WTC11 (cell line): ENCODE measurements at regions not wholly inside any gene's neighbourhood (a gene's known extent, or its start where the extent isn't known, plus 50 kb on each side); places are given as distances from the start of the nearest gene placed in this dataset.

Experiments used
- ATAC-seq: fragments of 200-7000 bp; cut with Tn5 transposase; 2 replicates; pipeline ENCODE4 v1.10.0; 2021; ENCODE audit warnings: mild to moderate bottlenecking, moderate library complexity
- CTCF ChIA-PET: fragments of 300-600 bp; sonication (Branson Sonifier 250); formaldehyde crosslinking; loops from one replicate; lab custom pipeline; 2021; ENCODE audit warnings: antibody characterized with exemption; lab: Charles Lee
- POLR2A ChIA-PET: fragments of 350-600 bp; sonication (Branson Sonifier 250); formaldehyde crosslinking; loops from one replicate; lab custom pipeline; 2021; ENCODE audit warnings: antibody characterized with exemption; lab: Charles Lee
- DNase-seq: peaks from one replicate; pipeline ENCODE4 v3.0.0; 2021; ENCODE audit warnings: low spot score
- H3K27ac Mint-ChIP-seq: 2 replicates; pipeline ENCODE4 v1.8.0; 2021; ENCODE audit warnings: mixed read lengths
- H3K27me3 Mint-ChIP-seq: 2 replicates; pipeline ENCODE4 v1.8.0; 2021; ENCODE audit warnings: low read depth, mild to moderate bottlenecking, moderate library complexity, mixed read lengths
- H3K36me3 Mint-ChIP-seq: 2 replicates; pipeline ENCODE4 v1.8.0; 2021; ENCODE audit warnings: mixed read lengths
- H3K4me1 Mint-ChIP-seq: 2 replicates; pipeline ENCODE4 v1.8.0; 2022; ENCODE audit warnings: mixed read lengths
- H3K4me3 Mint-ChIP-seq: 2 replicates; pipeline ENCODE4 v1.8.0; 2021; ENCODE audit warnings: mild to moderate bottlenecking, moderate library complexity, mixed read lengths
- H3K9me3 Mint-ChIP-seq: 2 replicates; pipeline ENCODE4 v1.8.0; 2021; ENCODE audit warnings: mixed read lengths
- CREM ChIP-seq: sonication (generic); formaldehyde crosslinking; IDR thresholded peaks from 2 replicates; pipeline ENCODE4 v1.8.1; 2022; ENCODE audit warnings: mild to moderate bottlenecking, missing genetic modification reagents, moderate library complexity
- FOXK1 ChIP-seq: sonication (generic); formaldehyde crosslinking; IDR thresholded peaks from 2 replicates; pipeline ENCODE4 v1.8.0; 2022; ENCODE audit warnings: mild to moderate bottlenecking, moderate library complexity, missing genetic modification reagents
- FOXP1 ChIP-seq: sonication (generic); formaldehyde crosslinking; IDR thresholded peaks from 2 replicates; pipeline ENCODE4 v1.8.0; 2022; ENCODE audit warnings: missing genetic modification reagents, mild to moderate bottlenecking, moderate library complexity, borderline replicate concordance
- GABPB1 ChIP-seq: sonication (generic); formaldehyde crosslinking; IDR thresholded peaks from 2 replicates; pipeline ENCODE4 v1.8.1; 2023; ENCODE audit warnings: mild to moderate bottlenecking, missing genetic modification reagents
- JUN ChIP-seq: sonication (generic); formaldehyde crosslinking; IDR thresholded peaks from 2 replicates; pipeline ENCODE4 v1.8.0; 2023; ENCODE audit warnings: mild to moderate bottlenecking, missing genetic modification reagents
- NFE2L1 ChIP-seq: sonication (generic); formaldehyde crosslinking; IDR thresholded peaks from 2 replicates; pipeline ENCODE4 v1.8.1; 2023; ENCODE audit warnings: missing genetic modification reagents
- NR1H2 ChIP-seq: sonication (generic); formaldehyde crosslinking; IDR thresholded peaks from 2 replicates; pipeline ENCODE4 v1.9.0; 2021; ENCODE audit warnings: mild to moderate bottlenecking, moderate library complexity, missing genetic modification reagents
- SOX15 ChIP-seq: fragments of 250-450 bp; sonication (Bioruptor Pico); IDR thresholded peaks from 2 replicates; pipeline ENCODE4 v1.9.0; 2021; ENCODE audit warnings: mild to moderate bottlenecking
- SP1 ChIP-seq: sonication (generic); formaldehyde crosslinking; conservative IDR thresholded peaks from 2 replicates; pipeline ENCODE4 v1.8.1; 2022; ENCODE audit warnings: missing genetic modification reagents
- TEAD1 ChIP-seq: sonication (generic); formaldehyde crosslinking; IDR thresholded peaks from 2 replicates; pipeline ENCODE4 v1.8.0; 2022; ENCODE audit warnings: mild to moderate bottlenecking, missing genetic modification reagents
- TP53 ChIP-seq: sonication (generic); formaldehyde crosslinking; IDR thresholded peaks from 2 replicates; pipeline ENCODE4 v1.8.1; 2023; ENCODE audit warnings: mild to moderate bottlenecking, missing genetic modification reagents
- ZNF121 ChIP-seq: sonication (generic); formaldehyde crosslinking; IDR thresholded peaks from 2 replicates; pipeline ENCODE4 v1.8.0; 2023; ENCODE audit warnings: missing genetic modification reagents
- ZNF232 ChIP-seq: sonication (generic); formaldehyde crosslinking; IDR thresholded peaks from 2 replicates; pipeline ENCODE4 v1.8.0; 2022; ENCODE audit warnings: mild to moderate bottlenecking, missing genetic modification reagents
- ZNF416 ChIP-seq: fragments of 250-450 bp; sonication (Bioruptor Pico); IDR thresholded peaks from 2 replicates; pipeline ENCODE4 v1.9.0; 2021; ENCODE audit warnings: mild to moderate bottlenecking, inconsistent platforms
- ZNF423 ChIP-seq: fragments of 250-450 bp; sonication (Bioruptor Pico); IDR thresholded peaks from 2 replicates; pipeline ENCODE4 v2.1.2; 2022; ENCODE audit warnings: mild to moderate bottlenecking, moderate library complexity
- TF ChIP-seq, protein P1 (sequence below): sonication (generic); formaldehyde crosslinking; IDR thresholded peaks from 2 replicates; pipeline ENCODE4 v1.8.1; 2023; ENCODE audit warnings: mild to moderate bottlenecking, missing genetic modification reagents, borderline replicate concordance
- TF ChIP-seq, protein P2 (sequence below): fragments of 250-450 bp; sonication (Bioruptor Pico); IDR thresholded peaks from 2 replicates; pipeline ENCODE4 v1.9.0; 2021; ENCODE audit warnings: moderate library complexity, mild to moderate bottlenecking, inconsistent platforms, borderline replicate concordance
- TF ChIP-seq, protein P3 (sequence below): fragments of 250-450 bp; sonication (Bioruptor Pico); IDR thresholded peaks from 2 replicates; pipeline ENCODE4 v1.8.0; 2021; ENCODE audit warnings: mild to moderate bottlenecking
- TF ChIP-seq, protein P4 (sequence below): sonication (generic); formaldehyde crosslinking; conservative IDR thresholded peaks from 2 replicates; pipeline ENCODE4 v1.8.1; 2022; ENCODE audit warnings: mild to moderate bottlenecking, missing genetic modification reagents
- TF ChIP-seq, protein P5 (sequence below): sonication (generic); formaldehyde crosslinking; IDR thresholded peaks from 2 replicates; pipeline ENCODE4 v1.8.0; 2022; ENCODE audit warnings: missing genetic modification reagents
- TF ChIP-seq, protein P6 (sequence below): sonication (generic); formaldehyde crosslinking; IDR thresholded peaks from 2 replicates; pipeline ENCODE4 v1.8.0; 2022; ENCODE audit warnings: mild to moderate bottlenecking, missing genetic modification reagents

DNA sequence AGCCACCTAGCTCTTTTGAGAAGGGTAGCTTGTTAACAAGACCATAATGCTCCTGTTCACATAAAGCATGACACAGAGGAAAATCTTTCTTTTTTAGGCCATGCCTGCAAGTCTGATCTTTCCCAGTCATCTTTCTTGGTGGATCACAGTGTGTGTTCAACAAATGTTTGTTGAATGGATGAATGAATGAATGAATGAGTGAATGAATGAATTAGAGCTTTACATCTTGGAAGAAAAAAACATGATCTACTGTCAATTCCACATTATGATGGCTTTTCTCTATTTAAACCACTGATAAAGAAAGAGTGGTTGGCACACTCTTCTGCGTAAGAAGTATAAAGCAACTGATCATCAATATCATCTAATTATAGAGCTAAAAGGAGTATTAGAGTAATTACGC is 148.7 kb downstream of the CCDC71L start (continued):
- TF ChIP-seq, protein P1, sequence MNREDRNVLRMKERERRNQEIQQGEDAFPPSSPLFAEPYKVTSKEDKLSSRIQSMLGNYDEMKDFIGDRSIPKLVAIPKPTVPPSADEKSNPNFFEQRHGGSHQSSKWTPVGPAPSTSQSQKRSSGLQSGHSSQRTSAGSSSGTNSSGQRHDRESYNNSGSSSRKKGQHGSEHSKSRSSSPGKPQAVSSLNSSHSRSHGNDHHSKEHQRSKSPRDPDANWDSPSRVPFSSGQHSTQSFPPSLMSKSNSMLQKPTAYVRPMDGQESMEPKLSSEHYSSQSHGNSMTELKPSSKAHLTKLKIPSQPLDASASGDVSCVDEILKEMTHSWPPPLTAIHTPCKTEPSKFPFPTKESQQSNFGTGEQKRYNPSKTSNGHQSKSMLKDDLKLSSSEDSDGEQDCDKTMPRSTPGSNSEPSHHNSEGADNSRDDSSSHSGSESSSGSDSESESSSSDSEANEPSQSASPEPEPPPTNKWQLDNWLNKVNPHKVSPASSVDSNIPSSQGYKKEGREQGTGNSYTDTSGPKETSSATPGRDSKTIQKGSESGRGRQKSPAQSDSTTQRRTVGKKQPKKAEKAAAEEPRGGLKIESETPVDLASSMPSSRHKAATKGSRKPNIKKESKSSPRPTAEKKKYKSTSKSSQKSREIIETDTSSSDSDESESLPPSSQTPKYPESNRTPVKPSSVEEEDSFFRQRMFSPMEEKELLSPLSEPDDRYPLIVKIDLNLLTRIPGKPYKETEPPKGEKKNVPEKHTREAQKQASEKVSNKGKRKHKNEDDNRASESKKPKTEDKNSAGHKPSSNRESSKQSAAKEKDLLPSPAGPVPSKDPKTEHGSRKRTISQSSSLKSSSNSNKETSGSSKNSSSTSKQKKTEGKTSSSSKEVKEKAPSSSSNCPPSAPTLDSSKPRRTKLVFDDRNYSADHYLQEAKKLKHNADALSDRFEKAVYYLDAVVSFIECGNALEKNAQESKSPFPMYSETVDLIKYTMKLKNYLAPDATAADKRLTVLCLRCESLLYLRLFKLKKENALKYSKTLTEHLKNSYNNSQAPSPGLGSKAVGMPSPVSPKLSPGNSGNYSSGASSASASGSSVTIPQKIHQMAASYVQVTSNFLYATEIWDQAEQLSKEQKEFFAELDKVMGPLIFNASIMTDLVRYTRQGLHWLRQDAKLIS = no peak
- TF ChIP-seq SOX15 (CRISPR knock-in tag) (no peak), NFE2L1 (CRISPR knock-in tag) (no peak), TP53 (CRISPR knock-in tag) (no peak)
- TF ChIP-seq, protein P2, sequence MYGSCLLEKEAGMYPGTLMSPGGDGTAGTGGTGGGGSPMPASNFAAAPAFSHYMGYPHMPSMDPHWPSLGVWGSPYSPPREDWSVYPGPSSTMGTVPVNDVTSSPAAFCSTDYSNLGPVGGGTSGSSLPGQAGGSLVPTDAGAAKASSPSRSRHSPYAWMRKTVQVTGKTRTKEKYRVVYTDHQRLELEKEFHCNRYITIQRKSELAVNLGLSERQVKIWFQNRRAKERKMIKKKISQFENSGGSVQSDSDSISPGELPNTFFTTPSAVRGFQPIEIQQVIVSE (CRISPR knock-in tag) = no peak
- TF ChIP-seq, protein P3, sequence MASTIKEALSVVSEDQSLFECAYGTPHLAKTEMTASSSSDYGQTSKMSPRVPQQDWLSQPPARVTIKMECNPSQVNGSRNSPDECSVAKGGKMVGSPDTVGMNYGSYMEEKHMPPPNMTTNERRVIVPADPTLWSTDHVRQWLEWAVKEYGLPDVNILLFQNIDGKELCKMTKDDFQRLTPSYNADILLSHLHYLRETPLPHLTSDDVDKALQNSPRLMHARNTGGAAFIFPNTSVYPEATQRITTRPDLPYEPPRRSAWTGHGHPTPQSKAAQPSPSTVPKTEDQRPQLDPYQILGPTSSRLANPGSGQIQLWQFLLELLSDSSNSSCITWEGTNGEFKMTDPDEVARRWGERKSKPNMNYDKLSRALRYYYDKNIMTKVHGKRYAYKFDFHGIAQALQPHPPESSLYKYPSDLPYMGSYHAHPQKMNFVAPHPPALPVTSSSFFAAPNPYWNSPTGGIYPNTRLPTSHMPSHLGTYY (CRISPR knock-in tag) = no peak

DNA sequence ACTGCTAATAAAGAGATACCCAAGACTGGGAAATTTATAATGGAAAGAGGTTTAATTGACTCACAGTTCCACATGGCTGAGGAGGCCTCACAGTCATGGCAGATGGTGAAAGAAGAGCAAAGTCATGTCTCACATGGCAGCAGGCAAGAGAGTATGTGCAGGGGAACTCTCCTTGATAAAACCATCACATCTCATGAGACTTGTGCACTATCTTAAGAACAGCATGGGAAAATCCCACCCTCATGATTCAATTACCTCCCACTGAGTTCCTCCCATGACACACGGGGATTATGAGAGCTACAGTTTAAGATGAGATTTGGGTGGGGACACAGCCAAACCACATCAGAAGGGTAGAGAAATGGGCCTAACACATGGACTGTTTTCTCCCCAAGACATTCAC is 156.3 kb downstream of the CCDC71L start:
- H3K4me1 Mint-ChIP-seq = no peaks in the 10 kb centered on the region
- ChIA-PET CTCF (no interaction called here), POLR2A (no interaction called here)
- no peaks in the 10 kb centered on the region for H3K36me3 Mint-ChIP-seq
- peaks cover 12% of the 10 kb centered on the region for H3K9me3 Mint-ChIP-seq
- DNase-seq (no peak), ATAC-seq (no peak)
- H3K27me3 Mint-ChIP-seq = no peaks in the 10 kb centered on the region
- TF ChIP-seq TEAD1 (CRISPR knock-in tag) = no peak
- no peak overlapping the region for H3K27ac Mint-ChIP-seq
- no peak overlapping the region for H3K4me3 Mint-ChIP-seq

DNA sequence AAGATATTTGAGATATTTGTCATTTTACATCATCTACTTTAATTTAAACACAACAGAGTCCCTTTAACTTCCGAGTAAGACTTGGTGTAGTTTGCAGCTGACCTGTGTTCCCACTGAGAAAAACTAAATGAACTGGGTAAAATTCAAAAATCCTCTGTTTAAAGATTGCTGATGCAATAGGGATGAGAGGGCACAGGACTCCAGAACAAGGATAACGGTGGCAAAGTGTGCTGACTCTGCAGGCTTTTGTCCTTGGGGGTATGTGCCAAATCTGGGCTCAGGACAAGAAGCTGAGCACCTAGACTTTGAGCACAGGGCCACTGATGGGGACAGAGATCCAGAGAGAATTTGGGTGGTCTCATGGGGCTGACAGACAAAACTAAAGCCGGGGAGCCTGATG is 156.8 kb downstream of the CCDC71L start:
- Mint-ChIP-seq H3K36me3 (no peaks in the 10 kb centered on the region), H3K27ac (no peak overlapping the region), H3K27me3 (no peaks in the 10 kb centered on the region), H3K4me3 (no peak overlapping the region), H3K4me1 (no peaks in the 10 kb centered on the region), H3K9me3 (peaks cover 8% of the 10 kb centered on the region)
- ATAC-seq = no peak
- CTCF ChIA-PET = no interaction called here
- no peak for DNase-seq
- POLR2A ChIA-PET = no interaction called here
- TF ChIP-seq, protein P4, sequence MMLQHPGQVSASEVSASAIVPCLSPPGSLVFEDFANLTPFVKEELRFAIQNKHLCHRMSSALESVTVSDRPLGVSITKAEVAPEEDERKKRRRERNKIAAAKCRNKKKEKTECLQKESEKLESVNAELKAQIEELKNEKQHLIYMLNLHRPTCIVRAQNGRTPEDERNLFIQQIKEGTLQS = no peak
- TF ChIP-seq JUN (CRISPR knock-in tag) = no peak
- TF ChIP-seq FOXK1 = no peak
- no peak for TF ChIP-seq ZNF416 (CRISPR knock-in tag)
- TF ChIP-seq ZNF423 (CRISPR knock-in tag) = no peak
- no peak for TF ChIP-seq NFE2L1 (CRISPR knock-in tag)
- TF ChIP-seq, protein P5, sequence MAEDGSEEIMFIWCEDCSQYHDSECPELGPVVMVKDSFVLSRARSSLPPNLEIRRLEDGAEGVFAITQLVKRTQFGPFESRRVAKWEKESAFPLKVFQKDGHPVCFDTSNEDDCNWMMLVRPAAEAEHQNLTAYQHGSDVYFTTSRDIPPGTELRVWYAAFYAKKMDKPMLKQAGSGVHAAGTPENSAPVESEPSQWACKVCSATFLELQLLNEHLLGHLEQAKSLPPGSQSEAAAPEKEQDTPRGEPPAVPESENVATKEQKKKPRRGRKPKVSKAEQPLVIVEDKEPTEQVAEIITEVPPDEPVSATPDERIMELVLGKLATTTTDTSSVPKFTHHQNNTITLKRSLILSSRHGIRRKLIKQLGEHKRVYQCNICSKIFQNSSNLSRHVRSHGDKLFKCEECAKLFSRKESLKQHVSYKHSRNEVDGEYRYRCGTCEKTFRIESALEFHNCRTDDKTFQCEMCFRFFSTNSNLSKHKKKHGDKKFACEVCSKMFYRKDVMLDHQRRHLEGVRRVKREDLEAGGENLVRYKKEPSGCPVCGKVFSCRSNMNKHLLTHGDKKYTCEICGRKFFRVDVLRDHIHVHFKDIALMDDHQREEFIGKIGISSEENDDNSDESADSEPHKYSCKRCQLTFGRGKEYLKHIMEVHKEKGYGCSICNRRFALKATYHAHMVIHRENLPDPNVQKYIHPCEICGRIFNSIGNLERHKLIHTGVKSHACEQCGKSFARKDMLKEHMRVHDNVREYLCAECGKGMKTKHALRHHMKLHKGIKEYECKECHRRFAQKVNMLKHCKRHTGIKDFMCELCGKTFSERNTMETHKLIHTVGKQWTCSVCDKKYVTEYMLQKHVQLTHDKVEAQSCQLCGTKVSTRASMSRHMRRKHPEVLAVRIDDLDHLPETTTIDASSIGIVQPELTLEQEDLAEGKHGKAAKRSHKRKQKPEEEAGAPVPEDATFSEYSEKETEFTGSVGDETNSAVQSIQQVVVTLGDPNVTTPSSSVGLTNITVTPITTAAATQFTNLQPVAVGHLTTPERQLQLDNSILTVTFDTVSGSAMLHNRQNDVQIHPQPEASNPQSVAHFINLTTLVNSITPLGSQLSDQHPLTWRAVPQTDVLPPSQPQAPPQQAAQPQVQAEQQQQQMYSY (CRISPR knock-in tag) = no peak
- no peak for TF ChIP-seq NR1H2
- TF ChIP-seq ZNF121 (CRISPR knock-in tag) = no peak
- TF ChIP-seq, protein P6, sequence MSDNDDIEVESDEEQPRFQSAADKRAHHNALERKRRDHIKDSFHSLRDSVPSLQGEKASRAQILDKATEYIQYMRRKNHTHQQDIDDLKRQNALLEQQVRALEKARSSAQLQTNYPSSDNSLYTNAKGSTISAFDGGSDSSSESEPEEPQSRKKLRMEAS (CRISPR knock-in tag) = no peak
- no peak for TF ChIP-seq CREM (CRISPR knock-in tag)
- no peak for TF ChIP-seq SP1 (CRISPR knock-in tag)
- no peak for TF ChIP-seq GABPB1 (CRISPR knock-in tag)
- no peak for TF ChIP-seq ZNF232 (CRISPR knock-in tag)
- no peak for TF ChIP-seq FOXP1 (CRISPR knock-in tag)
- TF ChIP-seq, protein P1 = no peak
